ENCODE measurements at regions not wholly inside any gene's neighbourhood (a gene's known extent, or its start where the extent isn't known, plus 50 kb on each side); places are given as distances from the start of the nearest gene placed in this dataset.
A peak's percentile ranks its signal among the peaks of the same experiment; 100 is the strongest.

GRCh38 chr2:12806549-12807242 is 90.0 kb downstream of the TRIB2 start:
- no peak overlapping the region for H3K4me3 ChIP-seq (ENCODE audit: control insufficient read depth, low read depth, low read length)
- TF ChIP-seq, protein P1, sequence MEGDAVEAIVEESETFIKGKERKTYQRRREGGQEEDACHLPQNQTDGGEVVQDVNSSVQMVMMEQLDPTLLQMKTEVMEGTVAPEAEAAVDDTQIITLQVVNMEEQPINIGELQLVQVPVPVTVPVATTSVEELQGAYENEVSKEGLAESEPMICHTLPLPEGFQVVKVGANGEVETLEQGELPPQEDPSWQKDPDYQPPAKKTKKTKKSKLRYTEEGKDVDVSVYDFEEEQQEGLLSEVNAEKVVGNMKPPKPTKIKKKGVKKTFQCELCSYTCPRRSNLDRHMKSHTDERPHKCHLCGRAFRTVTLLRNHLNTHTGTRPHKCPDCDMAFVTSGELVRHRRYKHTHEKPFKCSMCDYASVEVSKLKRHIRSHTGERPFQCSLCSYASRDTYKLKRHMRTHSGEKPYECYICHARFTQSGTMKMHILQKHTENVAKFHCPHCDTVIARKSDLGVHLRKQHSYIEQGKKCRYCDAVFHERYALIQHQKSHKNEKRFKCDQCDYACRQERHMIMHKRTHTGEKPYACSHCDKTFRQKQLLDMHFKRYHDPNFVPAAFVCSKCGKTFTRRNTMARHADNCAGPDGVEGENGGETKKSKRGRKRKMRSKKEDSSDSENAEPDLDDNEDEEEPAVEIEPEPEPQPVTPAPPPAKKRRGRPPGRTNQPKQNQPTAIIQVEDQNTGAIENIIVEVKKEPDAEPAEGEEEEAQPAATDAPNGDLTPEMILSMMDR (conservative IDR thresholded peaks at IDR 0.05; ENCODE audit: control insufficient read depth, insufficient read depth, low read depth, low read length): no peak
- DNase-seq (ENCODE audit: low read depth): no peak

DNA sequence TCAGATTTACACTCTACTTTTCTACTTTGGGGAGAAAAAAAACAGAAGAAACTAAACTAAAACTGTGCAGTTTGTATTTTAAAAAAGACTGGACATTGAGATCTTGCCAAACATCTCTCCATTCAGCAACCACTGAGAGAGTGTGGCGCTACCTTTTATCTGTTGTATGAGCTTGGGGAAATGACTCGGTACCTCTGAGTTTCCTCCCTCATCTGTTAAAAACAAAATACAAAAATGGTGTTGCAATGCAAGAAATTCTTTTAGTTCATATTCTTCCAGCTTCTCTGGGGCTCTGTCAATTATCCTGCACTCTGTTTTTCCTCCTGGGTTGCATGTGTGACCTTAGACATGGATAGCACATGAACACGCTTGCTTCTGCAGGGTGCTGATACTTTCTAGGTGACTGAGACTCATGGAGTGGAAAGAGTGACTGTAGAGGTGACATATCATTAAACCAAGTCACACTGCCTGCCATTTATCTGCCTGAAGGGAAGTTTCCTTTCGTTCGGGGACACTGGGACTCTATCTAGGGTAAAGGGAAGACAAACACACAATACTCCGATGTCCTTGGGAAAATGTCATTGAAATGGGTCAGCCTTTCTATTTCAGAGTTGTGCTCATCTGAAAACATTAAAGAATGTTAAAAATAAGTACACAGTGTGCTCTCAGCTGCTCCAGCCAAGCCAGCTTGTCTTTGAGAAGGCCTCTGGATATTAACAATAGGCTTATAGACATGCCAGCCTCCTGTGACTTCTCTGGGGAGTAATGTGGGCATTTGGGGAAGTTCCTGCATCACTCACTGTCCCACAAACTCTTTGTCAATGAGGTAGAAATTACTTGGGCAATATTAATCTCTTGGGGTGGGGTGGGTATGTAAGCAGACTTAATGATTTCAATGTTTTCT is 91.4 kb downstream of the TRIB2 start:
- H3K4me3 ChIP-seq (ENCODE audit: control insufficient read depth, low read depth, low read length): no peak overlapping the region
- TF ChIP-seq, protein P1 (conservative IDR thresholded peaks at IDR 0.05; ENCODE audit: control insufficient read depth, insufficient read depth, low read depth, low read length): no peak
- DNase-seq (ENCODE audit: low read depth): no peak

DNA sequence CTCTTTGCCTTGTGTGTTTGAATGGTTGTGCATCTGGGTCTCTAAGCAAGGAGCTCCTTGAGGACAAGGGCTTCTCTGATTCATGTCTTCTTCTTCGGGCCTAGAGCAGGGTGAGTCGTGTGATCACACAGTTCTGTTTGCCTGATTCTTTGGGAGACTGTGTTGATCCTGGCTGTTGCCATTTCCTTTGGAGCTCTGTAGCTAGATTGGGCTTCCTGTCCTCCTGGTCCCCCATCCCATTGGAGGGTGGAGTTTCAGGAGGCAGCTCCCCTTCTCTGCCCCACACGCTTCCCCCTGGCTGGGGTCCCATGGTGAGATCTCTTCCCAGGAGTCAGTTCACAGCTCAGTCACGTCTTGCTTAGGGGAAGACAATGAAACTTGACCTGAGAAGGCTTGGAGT is 92.8 kb downstream of the TRIB2 start:
- TF ChIP-seq, protein P1 (conservative IDR thresholded peaks at IDR 0.05; ENCODE audit: control insufficient read depth, insufficient read depth, low read depth, low read length): no peak
- DNase-seq (ENCODE audit: low read depth): peak; percentile 42
- H3K4me3 ChIP-seq (ENCODE audit: control insufficient read depth, low read depth, low read length): no peak overlapping the region

DNA sequence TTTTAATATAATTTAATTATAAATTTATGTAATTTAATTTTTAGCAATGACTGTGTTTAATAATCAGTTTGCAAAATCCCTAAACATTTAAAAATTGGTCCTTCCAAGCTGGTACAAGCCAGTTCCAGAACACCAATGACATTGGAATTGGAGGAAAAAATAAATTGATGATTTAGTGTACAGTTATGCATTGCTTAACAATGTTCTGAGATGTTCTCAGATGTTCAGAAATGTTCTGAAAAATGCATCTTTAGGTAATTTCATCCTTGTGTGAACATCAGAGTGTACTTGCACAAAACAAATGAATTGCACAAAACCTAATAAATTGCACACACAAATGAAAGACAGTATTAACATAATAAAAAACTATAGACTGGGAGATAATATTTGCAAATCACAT is 95.2 kb downstream of the TRIB2 start:
- TF ChIP-seq, protein P1 (conservative IDR thresholded peaks at IDR 0.05; ENCODE audit: control insufficient read depth, insufficient read depth, low read depth, low read length): no peak
- peak; percentile 39 for DNase-seq (ENCODE audit: low read depth)

DNA sequence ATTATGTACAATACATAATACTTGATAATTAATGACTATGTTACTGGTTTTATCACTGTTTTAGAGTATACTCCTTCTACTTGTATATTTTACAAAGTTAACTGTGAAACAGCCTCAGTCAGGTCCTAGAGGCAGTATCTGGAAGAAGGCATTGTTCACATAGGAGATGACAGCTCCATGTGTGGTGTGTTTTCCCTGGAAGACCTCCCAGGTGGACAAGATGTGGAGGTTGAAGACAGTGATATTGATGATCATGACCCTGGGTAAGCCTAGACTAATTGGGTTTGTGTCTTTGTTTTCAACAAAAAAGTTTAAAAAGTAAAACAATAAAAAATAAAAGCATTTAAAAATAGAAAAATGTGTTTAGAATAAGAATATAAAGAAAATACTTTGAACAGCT is 96.4 kb downstream of the TRIB2 start:
- TF ChIP-seq, protein P1 (conservative IDR thresholded peaks at IDR 0.05; ENCODE audit: control insufficient read depth, insufficient read depth, low read depth, low read length): no peak
- DNase-seq (ENCODE audit: low read depth): no peak
- no peak overlapping the region for H3K4me3 ChIP-seq (ENCODE audit: control insufficient read depth, low read depth, low read length)

More for the DNA sequence above, 95.2 kb downstream of the TRIB2 start:
- H3K4me3 ChIP-seq (ENCODE audit: control insufficient read depth, low read depth, low read length): no peak overlapping the region

- TF ChIP-seq, protein P1 (conservative IDR thresholded peaks at IDR 0.05; ENCODE audit: control insufficient read depth, insufficient read depth, low read depth, low read length): no peak
- DNase-seq (ENCODE audit: low read depth): peak; percentile 88
- no peak overlapping the region for H3K4me3 ChIP-seq (ENCODE audit: control insufficient read depth, low read depth, low read length)
Measured at GRCh38 chr2:12816379-12817306, 99.9 kb downstream of the TRIB2 start.

Measured in fibroblast of mammary gland (primary cell).